ENCODE measurements at regions not wholly inside any gene's neighbourhood (a gene's known extent, or its start where the extent isn't known, plus 50 kb on each side); places are given as distances from the start of the nearest gene placed in this dataset.

DNA sequence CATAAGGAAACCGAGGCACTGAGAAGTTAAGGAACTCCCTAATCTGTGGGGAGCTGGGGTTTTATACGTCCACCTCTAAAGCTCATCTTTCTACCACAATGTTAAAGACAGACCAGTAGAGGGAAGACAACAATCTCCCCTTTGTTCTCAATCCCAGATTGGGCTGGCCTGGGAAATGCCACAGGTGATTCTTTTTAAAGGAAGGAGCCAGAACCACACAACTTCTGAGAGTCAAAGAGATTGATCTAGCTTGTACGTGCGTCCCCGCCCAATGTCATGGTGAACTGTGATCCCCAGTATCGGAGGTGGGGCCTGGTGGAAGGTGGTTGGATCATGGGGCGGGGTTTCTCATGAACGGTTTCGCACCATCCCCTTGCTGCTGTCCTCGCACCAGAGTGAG, 81.8 kb upstream of the LCLAT1 start:
- RAD21 ChIA-PET (ENCODE audit: low non-redundant PET in 1 of 2, low total read pairs in 2 of 2, uncharacterized antibody in 2 of 2, unreplicated experiment in 2 of 2): no interaction called here
- TF ChIP-seq, protein P1, sequence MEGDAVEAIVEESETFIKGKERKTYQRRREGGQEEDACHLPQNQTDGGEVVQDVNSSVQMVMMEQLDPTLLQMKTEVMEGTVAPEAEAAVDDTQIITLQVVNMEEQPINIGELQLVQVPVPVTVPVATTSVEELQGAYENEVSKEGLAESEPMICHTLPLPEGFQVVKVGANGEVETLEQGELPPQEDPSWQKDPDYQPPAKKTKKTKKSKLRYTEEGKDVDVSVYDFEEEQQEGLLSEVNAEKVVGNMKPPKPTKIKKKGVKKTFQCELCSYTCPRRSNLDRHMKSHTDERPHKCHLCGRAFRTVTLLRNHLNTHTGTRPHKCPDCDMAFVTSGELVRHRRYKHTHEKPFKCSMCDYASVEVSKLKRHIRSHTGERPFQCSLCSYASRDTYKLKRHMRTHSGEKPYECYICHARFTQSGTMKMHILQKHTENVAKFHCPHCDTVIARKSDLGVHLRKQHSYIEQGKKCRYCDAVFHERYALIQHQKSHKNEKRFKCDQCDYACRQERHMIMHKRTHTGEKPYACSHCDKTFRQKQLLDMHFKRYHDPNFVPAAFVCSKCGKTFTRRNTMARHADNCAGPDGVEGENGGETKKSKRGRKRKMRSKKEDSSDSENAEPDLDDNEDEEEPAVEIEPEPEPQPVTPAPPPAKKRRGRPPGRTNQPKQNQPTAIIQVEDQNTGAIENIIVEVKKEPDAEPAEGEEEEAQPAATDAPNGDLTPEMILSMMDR (IDR thresholded peaks at IDR 0.05 in 2 of 3, conservative IDR thresholded peaks at IDR 0.05 in 1 of 3; ENCODE audit: borderline replicate concordance in 1 of 3, insufficient read depth in 1 of 3, low read depth in 2 of 3, low read length in 2 of 3): no peak
- TF ChIP-seq EZH2phosphoT487 (IDR thresholded peaks at IDR 0.05; ENCODE audit: borderline replicate concordance) (no peak), SRF (IDR thresholded peaks at IDR 0.05; ENCODE audit: low read depth) (no peak), JUND (IDR thresholded peaks at IDR 0.05) (no peak), ATF3 (IDR thresholded peaks at IDR 0.05) (no peak), POLR2A (IDR thresholded peaks at IDR 0.05; ENCODE audit: borderline replicate concordance, extremely low read depth, insufficient read depth, insufficient read length) (no peak), EZH2 (IDR thresholded peaks at IDR 0.05) (no peak), ZNF274 (IDR thresholded peaks at IDR 0.05; ENCODE audit: low read depth, low read length) (no peak), RAD21 (IDR thresholded peaks at IDR 0.05; ENCODE audit: low read depth) (no peak), FOSL1 (IDR thresholded peaks at IDR 0.05; ENCODE audit: low read depth) (no peak)
- CTCF ChIA-PET: no interaction called here
- H3K4me1 ChIP-seq (ENCODE audit: control insufficient read depth in 1 of 2, insufficient read depth in 2 of 2, low read length in 2 of 2): peaks cover 0 to 6% of the 10 kb centered on the region in 2 experiments; a peak in 1 of 4 replicates
- no peaks in the 10 kb centered on the region for H3K9me3 ChIP-seq (ENCODE audit: control insufficient read depth in 1 of 2, insufficient read depth in 1 of 2, low read depth in 1 of 2, low read length in 2 of 2)
- no TSS peak for BruUV-seq (replicated peaks)
- H3K9ac ChIP-seq (ENCODE audit: low read length): no peak overlapping the region
- ATAC-seq: no peak
- POLR2A ChIA-PET: no interaction called here
- no peak for DNase-seq (ENCODE audit: low read depth, low spot score)
- no peak overlapping the region for H3K4me3 ChIP-seq (replicated peaks in 1 of 2; ENCODE audit: low read depth in 1 of 2, low read length in 2 of 2)
- intact Hi-C loops (cut with micrococcal nuclease): no loop called here
- H3K27ac ChIP-seq (ENCODE audit: low read depth, low read length): no peak overlapping the region
- no peak overlapping the region for H3K4me2 ChIP-seq (ENCODE audit: low read length)
- H3K36me3 ChIP-seq (ENCODE audit: control insufficient read depth in 1 of 2, insufficient read depth in 2 of 2, low read length in 2 of 2): no peaks in the 10 kb centered on the region
- no peak overlapping the region for H2AFZ ChIP-seq (ENCODE audit: low read depth, low read length, poor library complexity, severe bottlenecking)
- H3K27me3 ChIP-seq (ENCODE audit: insufficient read depth, low read length): no peaks in the 10 kb centered on the region
- no peaks in the 10 kb centered on the region for H3K9me2 ChIP-seq (ENCODE audit: insufficient read depth)
- no peaks in the 10 kb centered on the region for H4K20me1 ChIP-seq (ENCODE audit: insufficient read depth)
- no peaks in the 10 kb centered on the region for H3K79me2 ChIP-seq (ENCODE audit: insufficient read depth, low read length)
